ENCODE measurements at regions not wholly inside any gene's neighbourhood (a gene's known extent, or its start where the extent isn't known, plus 50 kb on each side); places are given as distances from the start of the nearest gene placed in this dataset.
"Not testable (repeated sequence)": the region's sequence is repeated elsewhere in the genome, so short reads cannot be mapped to it uniquely, and the experiment has no call there.

GRCh38 chr9:82764061-82764668 lies 298.8 kb downstream of the RASEF start:
- TF ChIP-seq, protein P1, sequence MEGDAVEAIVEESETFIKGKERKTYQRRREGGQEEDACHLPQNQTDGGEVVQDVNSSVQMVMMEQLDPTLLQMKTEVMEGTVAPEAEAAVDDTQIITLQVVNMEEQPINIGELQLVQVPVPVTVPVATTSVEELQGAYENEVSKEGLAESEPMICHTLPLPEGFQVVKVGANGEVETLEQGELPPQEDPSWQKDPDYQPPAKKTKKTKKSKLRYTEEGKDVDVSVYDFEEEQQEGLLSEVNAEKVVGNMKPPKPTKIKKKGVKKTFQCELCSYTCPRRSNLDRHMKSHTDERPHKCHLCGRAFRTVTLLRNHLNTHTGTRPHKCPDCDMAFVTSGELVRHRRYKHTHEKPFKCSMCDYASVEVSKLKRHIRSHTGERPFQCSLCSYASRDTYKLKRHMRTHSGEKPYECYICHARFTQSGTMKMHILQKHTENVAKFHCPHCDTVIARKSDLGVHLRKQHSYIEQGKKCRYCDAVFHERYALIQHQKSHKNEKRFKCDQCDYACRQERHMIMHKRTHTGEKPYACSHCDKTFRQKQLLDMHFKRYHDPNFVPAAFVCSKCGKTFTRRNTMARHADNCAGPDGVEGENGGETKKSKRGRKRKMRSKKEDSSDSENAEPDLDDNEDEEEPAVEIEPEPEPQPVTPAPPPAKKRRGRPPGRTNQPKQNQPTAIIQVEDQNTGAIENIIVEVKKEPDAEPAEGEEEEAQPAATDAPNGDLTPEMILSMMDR (IDR thresholded peaks at IDR 0.05) = no peak
- H3K4me1 ChIP-seq = no peaks in the 10 kb centered on the region
- no peak overlapping the region for H3K27ac ChIP-seq
- H3K4me3 ChIP-seq = no peak overlapping the region
- no peak overlapping the region for H3K9ac ChIP-seq (ENCODE audit: low read depth in 2 of 2, low read length in 2 of 2)
- H3K27me3 ChIP-seq = no peaks in the 10 kb centered on the region
- DNase-seq = no peak
- no peaks in the 10 kb centered on the region for H3K36me3 ChIP-seq
- no peaks in the 10 kb centered on the region for H3K9me3 ChIP-seq
- intact Hi-C loops (cut with DNase I) = no loop called here

DNA sequence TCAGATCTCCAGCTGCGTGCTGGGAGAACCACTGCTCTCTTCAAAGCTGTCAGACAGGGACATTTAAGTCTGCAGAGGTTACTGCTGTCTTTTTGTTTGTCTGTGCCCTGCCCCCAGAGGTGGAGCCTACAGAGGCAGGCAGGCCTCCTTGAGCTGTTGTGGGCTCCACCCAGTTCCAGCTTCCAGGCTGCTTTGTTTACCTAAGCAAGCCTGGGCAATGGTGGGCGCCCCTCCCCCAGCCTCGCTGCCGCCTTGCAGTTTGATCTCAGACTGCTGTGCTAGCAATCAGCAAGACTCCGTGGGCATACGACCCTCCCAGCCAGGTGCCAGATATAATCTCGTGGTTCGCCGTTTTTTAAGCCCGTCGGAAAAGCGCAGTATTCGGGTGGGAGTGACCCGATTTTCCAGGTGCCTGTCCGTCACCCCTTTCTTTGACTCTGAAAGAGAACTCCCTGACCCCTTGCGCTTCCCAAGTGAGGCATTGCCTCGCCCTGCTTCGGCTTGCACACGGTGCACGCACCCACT lies 288.2 kb downstream of the RASEF start:
- H3K4me1 ChIP-seq; intact Hi-C loops (cut with DNase I); H3K36me3 ChIP-seq; H3K27me3 ChIP-seq; H3K4me3 ChIP-seq; H3K9ac ChIP-seq (ENCODE audit: low read depth in 2 of 2, low read length in 2 of 2); H3K27ac ChIP-seq; H3K9me3 ChIP-seq; DNase-seq: not testable (repeated sequence)

GRCh38 chr9:82776508-82776907 lies 286.4 kb downstream of the RASEF start:
- intact Hi-C loops (cut with DNase I) = no loop called here
- Histone ChIP-seq H3K27ac (no peak overlapping the region), H3K9ac (ENCODE audit: low read depth in 2 of 2, low read length in 2 of 2) (no peak overlapping the region), H3K4me1 (no peaks in the 10 kb centered on the region), H3K9me3 (no peaks in the 10 kb centered on the region), H3K36me3 (no peaks in the 10 kb centered on the region), H3K4me3 (no peak overlapping the region), H3K27me3 (no peaks in the 10 kb centered on the region)
- TF ChIP-seq, protein P1 (IDR thresholded peaks at IDR 0.05) = no peak
- no peak for DNase-seq

- Histone ChIP-seq H3K27ac (no peak overlapping the region), H3K27me3 (no peaks in the 10 kb centered on the region), H3K4me1 (no peaks in the 10 kb centered on the region), H3K9ac (ENCODE audit: low read depth in 2 of 2, low read length in 2 of 2) (no peak overlapping the region), H3K36me3 (no peaks in the 10 kb centered on the region), H3K9me3 (no peaks in the 10 kb centered on the region), H3K4me3 (no peak overlapping the region)
- intact Hi-C loops (cut with DNase I) = no loop called here
- no peak for DNase-seq
- TF ChIP-seq, protein P1 (IDR thresholded peaks at IDR 0.05) = no peak
These were observed 285.6 kb downstream of the RASEF start for GRCh38 chr9:82777366-82777765.

GRCh38 chr9:82778923-82779322 lies 284.0 kb downstream of the RASEF start:
- H3K4me3 ChIP-seq; H3K27me3 ChIP-seq; H3K4me1 ChIP-seq; H3K36me3 ChIP-seq; H3K9ac ChIP-seq (ENCODE audit: low read depth in 2 of 2, low read length in 2 of 2); H3K27ac ChIP-seq; DNase-seq; H3K9me3 ChIP-seq; intact Hi-C loops (cut with DNase I): not testable (repeated sequence)

DNA sequence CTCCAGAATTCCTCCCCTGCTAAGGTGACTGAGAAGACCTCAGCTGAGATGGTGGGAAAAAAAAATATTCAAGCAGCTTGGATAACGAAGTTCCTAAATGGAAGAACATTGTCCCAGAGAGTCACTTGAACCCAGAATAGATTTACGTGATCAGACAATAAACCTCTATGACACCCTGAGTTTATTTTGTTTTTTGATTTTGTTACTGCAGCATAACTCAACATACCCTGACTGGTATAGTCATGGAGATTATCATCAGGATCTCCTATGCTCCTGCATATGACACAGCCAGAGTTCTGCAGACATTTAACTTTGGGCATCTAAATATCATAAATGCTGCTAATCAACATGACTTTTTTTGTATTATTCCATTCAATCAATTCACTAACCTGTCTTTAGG lies 282.9 kb downstream of the RASEF start:
- TF ChIP-seq, protein P1 (IDR thresholded peaks at IDR 0.05) = no peak
- Histone ChIP-seq H3K4me3 (no peak overlapping the region), H3K36me3 (no peaks in the 10 kb centered on the region), H3K9me3 (no peaks in the 10 kb centered on the region), H3K27ac (no peak overlapping the region), H3K9ac (ENCODE audit: low read depth in 2 of 2, low read length in 2 of 2) (no peak overlapping the region), H3K4me1 (no peaks in the 10 kb centered on the region), H3K27me3 (no peaks in the 10 kb centered on the region)
- intact Hi-C loops (cut with DNase I) = no loop called here
- no peak for DNase-seq

Measured in colonic mucosa (tissue), 4 donors.